ENCODE measurements at regions not wholly inside any gene's neighbourhood (a gene's known extent, or its start where the extent isn't known, plus 50 kb on each side); places are given as distances from the start of the nearest gene placed in this dataset.

GRCh38 chr12:24608108-24608507, 340.8 kb downstream of the BCAT1 start:
- Mint-ChIP-seq H3K36me3 (peaks cover 3% of the 10 kb centered on the region; the same call in 1 of the 2 replicates), H3K9me3 (peaks cover 42% of the 10 kb centered on the region), H3K4me3 (no peak overlapping the region), H3K27ac (no peak overlapping the region), H3K4me1 (peaks cover 7% of the 10 kb centered on the region), H3K27me3 (ENCODE audit: low read depth) (no peaks in the 10 kb centered on the region; the same call in 1 of the 2 replicates)
- ChIA-PET POLR2A (no interaction called here), CTCF (interaction anchor here (1.0 kb wide), 1 partner anchor 11 kb away, joined by 3 read pairs; no protein-coding TSS in a partner anchor)
- no peak for TF ChIP-seq ZNF232 (CRISPR knock-in tag; IDR thresholded peaks at IDR 0.05)
- no peak for TF ChIP-seq HMGXB4 (CRISPR knock-in tag; IDR thresholded peaks at IDR 0.05)
- no peak for TF ChIP-seq FOXK1 (CRISPR knock-in tag; IDR thresholded peaks at IDR 0.05)
- no peak for TF ChIP-seq ZNF425 (CRISPR knock-in tag; conservative IDR thresholded peaks at IDR 0.05)
- no peak for TF ChIP-seq E2F4 (CRISPR knock-in tag; IDR thresholded peaks at IDR 0.05; ENCODE audit: borderline replicate concordance, low read depth)
- TF ChIP-seq TCF7 (CRISPR knock-in tag; IDR thresholded peaks at IDR 0.05; ENCODE audit: low read depth): no peak
- TF ChIP-seq CDX4 (CRISPR knock-in tag; IDR thresholded peaks at IDR 0.05; ENCODE audit: borderline replicate concordance): no peak
- TF ChIP-seq ARID4B (CRISPR knock-in tag; IDR thresholded peaks at IDR 0.05; ENCODE audit: borderline replicate concordance): no peak
- TF ChIP-seq MXD4 (CRISPR knock-in tag; IDR thresholded peaks at IDR 0.05; ENCODE audit: borderline replicate concordance): no peak
- TF ChIP-seq RELA (CRISPR knock-in tag; IDR thresholded peaks at IDR 0.05; ENCODE audit: borderline replicate concordance): no peak
- TF ChIP-seq PRDM15 (CRISPR knock-in tag; IDR thresholded peaks at IDR 0.05): no peak
- TF ChIP-seq ZNF317 (CRISPR knock-in tag; IDR thresholded peaks at IDR 0.05; ENCODE audit: borderline replicate concordance, low read depth): no peak
- no peak for TF ChIP-seq KAT7 (CRISPR knock-in tag; IDR thresholded peaks at IDR 0.05; ENCODE audit: borderline replicate concordance)
- TF ChIP-seq NR3C1 (CRISPR knock-in tag; conservative IDR thresholded peaks at IDR 0.05; ENCODE audit: low read depth): no peak
- TF ChIP-seq TP53 (CRISPR knock-in tag; IDR thresholded peaks at IDR 0.05): no peak
- no peak for DNase-seq (ENCODE audit: low spot score)
- no peak for ATAC-seq

Data from WTC11 (cell line).